Parathyroid adenoma (tissue), 2 donors: ENCODE measurements at regions not wholly inside any gene's neighbourhood (a gene's known extent, or its start where the extent isn't known, plus 50 kb on each side); places are given as distances from the start of the nearest gene placed in this dataset.

ENCODE experiments used
- H2AFZ ChIP-seq: fragments of 300-600 bp; sonication (generic); one replicate; pipeline ENCODE4 v1.7.0; 2017; ENCODE audit warnings: antibody characterized with exemption, mild to moderate bottlenecking
- H3K27ac ChIP-seq: fragments of 300-600 bp; sonication (generic); one replicate; pipeline ENCODE4 v1.7.0; 2017
- H3K27me3 ChIP-seq: fragments of 300-600 bp; sonication (generic); one replicate; pipeline ENCODE4 v1.7.0; 2017; ENCODE audit warnings: low read length; ENCODE audit not compliant: control insufficient read depth, insufficient read depth
- H3K36me3 ChIP-seq: fragments of 300-600 bp; sonication (generic); one replicate; pipeline ENCODE4 v1.7.0; 2017; ENCODE audit warnings: low read length; ENCODE audit not compliant: control insufficient read depth, insufficient read depth
- H3K4me1 ChIP-seq: fragments of 300-600 bp; sonication (generic); one replicate; pipeline ENCODE4 v1.7.0; 2017; ENCODE audit warnings: control low read depth
- H3K4me2 ChIP-seq: fragments of 300-600 bp; sonication (generic); one replicate; pipeline ENCODE4 v1.7.0; 2017; ENCODE audit warnings: low read length
- H3K4me3 ChIP-seq: fragments of 300-600 bp; sonication (generic); one replicate; pipeline ENCODE4 v1.7.0; 2017; ENCODE audit warnings: low read depth, low read length
- H3K79me2 ChIP-seq: fragments of 300-600 bp; sonication (generic); one replicate; pipeline ENCODE4 v1.7.0; 2017; ENCODE audit warnings: control low read depth
- H3K9ac ChIP-seq: fragments of 300-600 bp; sonication (generic); one replicate; pipeline ENCODE4 v1.7.0; 2017; ENCODE audit warnings: mild to moderate bottlenecking
- H3K9me3 ChIP-seq: fragments of 300-600 bp; sonication (generic); one replicate; pipeline ENCODE4 v1.7.0; 2017; ENCODE audit warnings: low read length; ENCODE audit not compliant: control insufficient read depth
- TF ChIP-seq, protein P1 (sequence below): fragments of 300-600 bp; sonication (generic); IDR thresholded peaks from one replicate; pipeline ENCODE4 v1.7.0; 2017; ENCODE audit warnings: antibody characterized with exemption, mild to moderate bottlenecking
- donor health status: primary hyperparathyroidism.

DNA sequence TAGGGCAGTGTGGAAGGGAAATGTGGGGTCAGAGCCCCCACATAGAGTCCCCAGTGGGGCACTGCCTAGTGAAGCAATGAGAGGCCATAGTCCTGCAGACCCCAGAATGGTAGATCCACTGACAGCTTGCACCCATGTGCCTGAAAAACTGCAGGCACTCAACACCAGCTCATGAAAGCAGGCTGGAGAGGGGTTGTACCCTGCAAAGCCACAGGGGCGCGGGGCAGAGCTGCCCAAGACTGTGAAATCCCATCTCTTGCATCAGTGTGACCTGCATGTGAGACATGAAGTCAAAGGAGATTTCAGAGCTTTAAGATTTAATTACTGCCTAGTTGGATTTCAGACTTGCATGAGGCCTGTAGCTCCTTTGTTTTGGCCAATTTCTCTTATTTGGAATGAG lies 224.0 kb downstream of the TXNL1 start:
- Histone ChIP-seq H3K4me2 (no peak overlapping the region), H3K36me3 (no peaks in the 10 kb centered on the region), H3K9me3 (no peaks in the 10 kb centered on the region), H3K9ac (no peak overlapping the region), H3K79me2 (no peaks in the 10 kb centered on the region), H2AFZ (no peak overlapping the region), H3K4me3 (no peak overlapping the region), H3K27me3 (no peaks in the 10 kb centered on the region), H3K27ac (no peak overlapping the region), H3K4me1 (no peaks in the 10 kb centered on the region)
- TF ChIP-seq, protein P1, sequence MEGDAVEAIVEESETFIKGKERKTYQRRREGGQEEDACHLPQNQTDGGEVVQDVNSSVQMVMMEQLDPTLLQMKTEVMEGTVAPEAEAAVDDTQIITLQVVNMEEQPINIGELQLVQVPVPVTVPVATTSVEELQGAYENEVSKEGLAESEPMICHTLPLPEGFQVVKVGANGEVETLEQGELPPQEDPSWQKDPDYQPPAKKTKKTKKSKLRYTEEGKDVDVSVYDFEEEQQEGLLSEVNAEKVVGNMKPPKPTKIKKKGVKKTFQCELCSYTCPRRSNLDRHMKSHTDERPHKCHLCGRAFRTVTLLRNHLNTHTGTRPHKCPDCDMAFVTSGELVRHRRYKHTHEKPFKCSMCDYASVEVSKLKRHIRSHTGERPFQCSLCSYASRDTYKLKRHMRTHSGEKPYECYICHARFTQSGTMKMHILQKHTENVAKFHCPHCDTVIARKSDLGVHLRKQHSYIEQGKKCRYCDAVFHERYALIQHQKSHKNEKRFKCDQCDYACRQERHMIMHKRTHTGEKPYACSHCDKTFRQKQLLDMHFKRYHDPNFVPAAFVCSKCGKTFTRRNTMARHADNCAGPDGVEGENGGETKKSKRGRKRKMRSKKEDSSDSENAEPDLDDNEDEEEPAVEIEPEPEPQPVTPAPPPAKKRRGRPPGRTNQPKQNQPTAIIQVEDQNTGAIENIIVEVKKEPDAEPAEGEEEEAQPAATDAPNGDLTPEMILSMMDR: no peak

DNA sequence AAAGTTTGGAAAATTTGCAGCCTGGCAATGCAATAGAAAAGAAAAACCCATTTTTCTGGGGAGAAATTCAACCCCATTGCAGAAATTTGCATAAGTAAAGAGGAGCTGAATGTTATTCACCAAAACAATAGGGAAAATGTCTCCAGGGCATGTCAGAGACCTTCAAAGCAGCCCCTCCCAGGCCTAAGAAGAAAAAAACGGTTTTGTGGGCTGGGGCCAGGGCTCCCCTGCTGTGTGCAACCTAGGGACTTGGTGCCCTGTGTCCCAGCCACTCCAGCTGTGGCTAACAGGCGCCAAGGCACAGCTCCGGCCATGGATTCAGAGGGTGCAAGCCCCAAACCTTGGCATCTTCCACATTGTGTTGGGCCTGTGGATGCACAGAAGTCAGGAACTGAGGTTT lies 224.5 kb downstream of the TXNL1 start:
- no peak overlapping the region for H3K9ac ChIP-seq
- H3K4me3 ChIP-seq: no peak overlapping the region
- H3K27me3 ChIP-seq: no peaks in the 10 kb centered on the region
- no peaks in the 10 kb centered on the region for H3K4me1 ChIP-seq
- H3K27ac ChIP-seq: no peak overlapping the region
- no peaks in the 10 kb centered on the region for H3K9me3 ChIP-seq
- H3K4me2 ChIP-seq: no peak overlapping the region
- no peaks in the 10 kb centered on the region for H3K36me3 ChIP-seq
- TF ChIP-seq, protein P1: no peak
- H2AFZ ChIP-seq: no peak overlapping the region
- no peaks in the 10 kb centered on the region for H3K79me2 ChIP-seq

DNA sequence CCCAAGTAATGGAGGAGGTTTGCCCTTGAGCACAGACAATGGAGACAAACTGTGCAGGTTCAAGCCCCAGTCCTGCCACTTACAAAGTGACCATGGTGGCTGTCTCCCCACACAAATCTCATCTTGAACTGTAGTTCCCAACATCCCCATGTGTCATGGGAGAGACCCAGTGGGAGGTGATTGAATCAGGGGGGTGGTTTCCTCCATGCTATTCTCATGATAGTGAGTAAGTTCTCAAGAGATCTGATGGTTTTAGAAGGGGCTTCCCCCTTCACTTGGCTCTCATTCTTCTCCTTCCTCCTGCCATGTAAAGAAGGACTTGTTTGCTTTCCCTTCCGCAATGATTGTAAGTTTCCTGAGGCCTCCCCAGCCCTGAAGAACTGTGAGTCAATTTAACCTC lies 225.4 kb downstream of the TXNL1 start:
- H3K9me3 ChIP-seq: no peaks in the 10 kb centered on the region
- H3K4me2 ChIP-seq: no peak overlapping the region
- TF ChIP-seq, protein P1: no peak
- H3K4me1 ChIP-seq: no peaks in the 10 kb centered on the region
- no peak overlapping the region for H3K4me3 ChIP-seq
- no peaks in the 10 kb centered on the region for H3K27me3 ChIP-seq
- no peak overlapping the region for H2AFZ ChIP-seq
- H3K36me3 ChIP-seq: no peaks in the 10 kb centered on the region
- no peak overlapping the region for H3K9ac ChIP-seq
- no peaks in the 10 kb centered on the region for H3K79me2 ChIP-seq
- H3K27ac ChIP-seq: no peak overlapping the region

DNA sequence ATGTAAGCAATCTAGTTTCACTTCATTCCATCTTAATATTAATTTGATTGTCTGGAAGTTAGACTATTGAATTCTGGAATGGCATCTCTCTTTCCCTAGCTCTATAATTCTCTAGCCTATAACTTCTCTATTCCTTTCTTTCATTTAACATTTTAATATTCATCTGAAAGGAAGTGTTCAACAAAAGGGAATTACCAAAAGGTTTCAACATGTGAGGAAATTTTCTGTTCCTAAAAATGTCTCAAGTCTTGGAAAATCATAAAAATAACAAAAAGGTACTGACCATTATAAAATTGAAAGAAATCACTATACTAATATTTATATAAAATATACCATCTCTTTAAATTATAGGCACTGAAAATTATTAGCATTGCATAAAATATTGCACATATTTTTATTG lies 228.7 kb downstream of the TXNL1 start:
- Histone ChIP-seq H3K9me3 (no peaks in the 10 kb centered on the region), H3K27ac (no peak overlapping the region), H2AFZ (no peak overlapping the region), H3K4me3 (no peak overlapping the region), H3K36me3 (no peaks in the 10 kb centered on the region), H3K9ac (no peak overlapping the region), H3K4me2 (no peak overlapping the region), H3K79me2 (no peaks in the 10 kb centered on the region), H3K27me3 (no peaks in the 10 kb centered on the region), H3K4me1 (no peaks in the 10 kb centered on the region)
- TF ChIP-seq, protein P1: no peak

DNA sequence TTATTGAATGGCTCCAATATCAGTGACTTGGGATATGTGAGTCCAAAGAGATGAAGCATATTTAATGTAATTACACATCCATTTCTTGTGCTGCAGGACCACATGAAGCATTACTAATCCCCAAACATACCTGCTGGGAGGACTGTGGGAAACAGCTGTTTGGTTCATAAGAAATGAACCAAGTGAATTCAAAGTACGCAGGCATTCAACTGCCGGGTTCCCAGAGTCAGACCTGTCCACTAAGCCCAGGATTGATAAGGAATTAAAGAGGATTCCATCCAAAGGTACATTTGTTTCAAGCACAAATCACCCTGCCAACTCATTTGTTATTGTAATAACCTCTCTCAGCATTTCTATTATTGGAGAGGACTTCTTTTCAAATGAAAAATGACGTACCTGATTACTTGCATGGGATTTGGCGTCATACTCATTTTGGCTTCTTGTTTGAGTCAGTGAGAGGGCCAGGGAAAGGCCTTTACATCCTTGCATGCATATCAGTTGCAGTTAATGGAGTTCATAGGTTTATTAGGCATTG lies 230.7 kb downstream of the TXNL1 start:
- H3K9ac ChIP-seq: no peak overlapping the region

More for the DNA sequence above, 230.7 kb downstream of the TXNL1 start:
- Histone ChIP-seq H3K79me2 (no peaks in the 10 kb centered on the region), H2AFZ (no peak overlapping the region), H3K4me1 (no peaks in the 10 kb centered on the region), H3K27me3 (no peaks in the 10 kb centered on the region), H3K4me3 (no peak overlapping the region), H3K4me2 (no peak overlapping the region), H3K9me3 (no peaks in the 10 kb centered on the region), H3K27ac (no peak overlapping the region), H3K36me3 (no peaks in the 10 kb centered on the region)
- TF ChIP-seq, protein P1: no peak
